Lower leg skin (tissue), 3 donors: ENCODE measurements at regions not wholly inside any gene's neighbourhood (a gene's known extent, or its start where the extent isn't known, plus 50 kb on each side); places are given as distances from the start of the nearest gene placed in this dataset.

Source experiments
- POLR2A ChIP-seq, 2 donors: fragments of 450-650 bp; IDR thresholded peaks; one replicate each; pipeline ENCODE4 v1.6.1; 2016 to 2017; ENCODE audit warnings: antibody characterized with exemption in 2 of 2, mild to moderate bottlenecking in 1 of 2, moderate library complexity in 1 of 2
- TF ChIP-seq, protein P1 (sequence below), 3 donors: fragments of 450-650 bp; IDR thresholded peaks; one replicate each; pipeline ENCODE4 v1.5.1; 2016; ENCODE audit warnings: antibody characterized with exemption in 3 of 3, mild to moderate bottlenecking in 3 of 3, moderate library complexity in 2 of 3

DNA sequence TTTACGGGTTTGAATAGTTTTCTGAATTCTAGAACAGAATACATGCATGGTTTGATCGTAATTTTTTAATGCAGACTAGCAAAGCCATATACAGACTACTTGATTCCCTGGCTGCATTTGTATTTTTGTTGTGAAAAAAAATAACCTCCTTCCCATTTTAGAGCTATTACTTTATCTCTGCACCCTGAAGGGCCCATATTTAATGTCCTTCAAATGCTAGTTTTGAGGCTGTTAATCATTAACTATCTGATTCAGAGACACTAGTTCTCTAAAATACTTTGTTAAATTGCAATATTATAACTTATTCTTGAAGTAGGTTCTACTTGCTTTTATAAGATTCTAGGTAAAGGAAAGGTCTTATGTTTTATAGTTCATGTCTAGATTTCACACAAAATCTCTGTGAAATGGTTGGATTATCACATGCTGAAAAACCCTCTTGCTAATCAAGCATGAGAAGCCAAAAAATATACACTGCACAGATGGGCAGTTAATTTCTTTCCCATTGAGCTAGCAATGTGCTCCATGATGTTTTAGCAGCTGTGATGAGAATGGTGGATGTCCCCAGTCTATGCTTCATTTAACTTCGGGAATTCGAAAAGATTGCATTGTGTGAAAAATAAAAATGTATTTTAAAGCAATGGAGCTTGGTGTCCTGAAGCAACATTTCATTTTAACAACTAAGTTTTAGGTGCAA, 634.0 kb upstream of the BCHE start:
- TF ChIP-seq POLR2A (IDR thresholded peaks at IDR 0.05), result no peak
- TF ChIP-seq, protein P1, sequence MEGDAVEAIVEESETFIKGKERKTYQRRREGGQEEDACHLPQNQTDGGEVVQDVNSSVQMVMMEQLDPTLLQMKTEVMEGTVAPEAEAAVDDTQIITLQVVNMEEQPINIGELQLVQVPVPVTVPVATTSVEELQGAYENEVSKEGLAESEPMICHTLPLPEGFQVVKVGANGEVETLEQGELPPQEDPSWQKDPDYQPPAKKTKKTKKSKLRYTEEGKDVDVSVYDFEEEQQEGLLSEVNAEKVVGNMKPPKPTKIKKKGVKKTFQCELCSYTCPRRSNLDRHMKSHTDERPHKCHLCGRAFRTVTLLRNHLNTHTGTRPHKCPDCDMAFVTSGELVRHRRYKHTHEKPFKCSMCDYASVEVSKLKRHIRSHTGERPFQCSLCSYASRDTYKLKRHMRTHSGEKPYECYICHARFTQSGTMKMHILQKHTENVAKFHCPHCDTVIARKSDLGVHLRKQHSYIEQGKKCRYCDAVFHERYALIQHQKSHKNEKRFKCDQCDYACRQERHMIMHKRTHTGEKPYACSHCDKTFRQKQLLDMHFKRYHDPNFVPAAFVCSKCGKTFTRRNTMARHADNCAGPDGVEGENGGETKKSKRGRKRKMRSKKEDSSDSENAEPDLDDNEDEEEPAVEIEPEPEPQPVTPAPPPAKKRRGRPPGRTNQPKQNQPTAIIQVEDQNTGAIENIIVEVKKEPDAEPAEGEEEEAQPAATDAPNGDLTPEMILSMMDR (IDR thresholded peaks at IDR 0.05), result no peak
